ENCODE measurements at regions not wholly inside any gene's neighbourhood (a gene's known extent, or its start where the extent isn't known, plus 50 kb on each side); places are given as distances from the start of the nearest gene placed in this dataset.

- H3K4me1 ChIP-seq (ENCODE audit: control insufficient read depth, extremely low read depth, insufficient read depth, low read length) = peaks cover 10% of the 10 kb centered on the region
- H3K27me3 ChIP-seq (ENCODE audit: control insufficient read depth, extremely low read depth, insufficient read depth, low read length) = no peaks in the 10 kb centered on the region
- H3K79me2 ChIP-seq (ENCODE audit: control insufficient read depth, insufficient read depth, low read length) = no peaks in the 10 kb centered on the region
- no peaks in the 10 kb centered on the region for H3K9me1 ChIP-seq (ENCODE audit: control insufficient read depth, extremely low read depth, insufficient read depth, low read length)
- no peak overlapping the region for H3K9ac ChIP-seq (ENCODE audit: control insufficient read depth, extremely low read depth, insufficient read depth, low read length)
- dilution Hi-C loops (cut with MboI; ENCODE audit: extremely low pct_ligation_motif_present, low sequenced_read_pairs) = no loop called here
- no peak overlapping the region for H3K4me3 ChIP-seq (ENCODE audit: control insufficient read depth in 2 of 3, extremely low read depth in 1 of 3, insufficient read depth in 2 of 3, low read depth in 1 of 3, low read length in 3 of 3)
- TF ChIP-seq CTCF (optimal IDR thresholded peaks at IDR 0.05 in 1 of 3, IDR thresholded peaks at IDR 0.05 in 1 of 3, conservative IDR thresholded peaks at IDR 0.05 in 1 of 3; ENCODE audit: extremely low read depth in 1 of 3, insufficient read depth in 2 of 3, low read length in 3 of 3) (no peak), EZH2 (IDR thresholded peaks at IDR 0.05; ENCODE audit: low read length) (no peak)
- no peaks in the 10 kb centered on the region for H3K9me3 ChIP-seq (ENCODE audit: control insufficient read depth, low read depth, low read length)
- H3K4me2 ChIP-seq (ENCODE audit: control insufficient read depth, extremely low read depth, insufficient read depth, low read depth, low read length) = no peak overlapping the region
- no peak overlapping the region for H3K27ac ChIP-seq (ENCODE audit: control insufficient read depth, insufficient read depth, low read length)
- H4K20me1 ChIP-seq (ENCODE audit: control insufficient read depth, extremely low read depth, insufficient read depth, low read length) = no peaks in the 10 kb centered on the region
- H3K36me3 ChIP-seq (ENCODE audit: control insufficient read depth in 2 of 2, extremely low read depth in 1 of 2, insufficient read depth in 2 of 2, low read length in 2 of 2) = no peaks in the 10 kb centered on the region
- DNase-seq (ENCODE audit: low read depth, low spot score) (no peak), FAIRE-seq (no peak)
- no peak overlapping the region for H2AFZ ChIP-seq (ENCODE audit: control insufficient read depth, low read length)
These were observed 560.9 kb downstream of the MIAT start for GRCh38 chr22:27218012-27218920.

DNA sequence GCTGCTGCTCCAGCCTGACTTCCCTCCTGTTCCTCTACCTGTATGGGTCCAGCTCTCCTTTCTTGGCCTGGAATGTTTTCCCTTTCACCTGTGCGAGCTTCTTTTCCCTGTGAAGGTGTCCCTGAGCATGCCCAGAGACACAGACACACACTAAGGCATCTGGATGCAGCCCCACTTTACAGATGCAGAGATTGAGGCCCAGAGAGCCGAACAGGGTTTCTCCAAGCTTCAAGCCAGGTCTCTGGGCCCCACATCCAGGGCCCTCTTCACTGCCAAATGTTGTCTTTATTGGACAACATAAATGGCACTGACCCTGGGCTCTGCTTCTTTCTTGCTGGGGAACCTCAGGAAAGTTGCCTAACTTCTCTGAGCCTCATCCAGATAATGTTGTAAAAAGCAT lies 561.6 kb downstream of the MIAT start:
- dilution Hi-C loops (cut with MboI; ENCODE audit: extremely low pct_ligation_motif_present, low sequenced_read_pairs) = no loop called here
- Histone ChIP-seq H3K27ac (ENCODE audit: control insufficient read depth, insufficient read depth, low read length) (no peak overlapping the region), H3K4me2 (ENCODE audit: control insufficient read depth, extremely low read depth, insufficient read depth, low read depth, low read length) (no peak overlapping the region), H3K4me3 (ENCODE audit: control insufficient read depth in 2 of 3, extremely low read depth in 1 of 3, insufficient read depth in 2 of 3, low read depth in 1 of 3, low read length in 3 of 3) (no peak overlapping the region), H3K79me2 (ENCODE audit: control insufficient read depth, insufficient read depth, low read length) (no peaks in the 10 kb centered on the region), H3K27me3 (ENCODE audit: control insufficient read depth, extremely low read depth, insufficient read depth, low read length) (no peaks in the 10 kb centered on the region), H2AFZ (ENCODE audit: control insufficient read depth, low read length) (no peak overlapping the region), H3K9ac (ENCODE audit: control insufficient read depth, extremely low read depth, insufficient read depth, low read length) (no peak overlapping the region), H3K9me1 (ENCODE audit: control insufficient read depth, extremely low read depth, insufficient read depth, low read length) (no peaks in the 10 kb centered on the region), H3K9me3 (ENCODE audit: control insufficient read depth, low read depth, low read length) (no peaks in the 10 kb centered on the region), H3K4me1 (ENCODE audit: control insufficient read depth, extremely low read depth, insufficient read depth, low read length) (peaks cover 10% of the 10 kb centered on the region), H3K36me3 (ENCODE audit: control insufficient read depth in 2 of 2, extremely low read depth in 1 of 2, insufficient read depth in 2 of 2, low read length in 2 of 2) (no peaks in the 10 kb centered on the region), H4K20me1 (ENCODE audit: control insufficient read depth, extremely low read depth, insufficient read depth, low read length) (no peaks in the 10 kb centered on the region)
- FAIRE-seq (no peak), DNase-seq (ENCODE audit: low read depth, low spot score) (no peak)
- TF ChIP-seq EZH2 (IDR thresholded peaks at IDR 0.05; ENCODE audit: low read length) = no peak
- no peak for TF ChIP-seq CTCF (optimal IDR thresholded peaks at IDR 0.05 in 1 of 3, IDR thresholded peaks at IDR 0.05 in 1 of 3, conservative IDR thresholded peaks at IDR 0.05 in 1 of 3; ENCODE audit: extremely low read depth in 1 of 3, insufficient read depth in 2 of 3, low read length in 3 of 3)

Data from keratinocyte (primary cell).